IMR-90 (cell line): ENCODE measurements at regions not wholly inside any gene's neighbourhood (a gene's known extent, or its start where the extent isn't known, plus 50 kb on each side); places are given as distances from the start of the nearest gene placed in this dataset.

Experiments used
- ATAC-seq: fragments of 200-7000 bp; cut with Tn5 transposase; 2 replicates; pipeline ENCODE4 v1.9.1; 2020; ENCODE audit warnings: low read depth, mild to moderate bottlenecking, moderate library complexity
- BruUV-seq: library from RNA; stranded (reverse); fragments of 400-500 nt; replicated peaks from 2 replicates; lab custom pipeline; 2021; lab: Mats Ljungman, UMichigan
- CTCF ChIA-PET: fragments of 300-600 bp; formaldehyde crosslinking; extraction: SDS; loops from one replicate; lab custom pipeline; 2021; ENCODE audit warnings: antibody characterized with exemption; lab: Yijun Ruan, JAX
- POLR2A ChIA-PET: fragments of 300-600 bp; sonication (Branson Sonifier 250); formaldehyde crosslinking; loops from one replicate; lab custom pipeline; 2022; ENCODE audit warnings: antibody characterized with exemption; ENCODE audit not compliant: unreplicated experiment; lab: Charles Lee
- DNase-seq: peaks from one replicate; pipeline ENCODE4 v3.0.0; 2013
- H2AFZ ChIP-seq: replicated peaks from 2 replicates; pipeline ENCODE3; 2013; ENCODE audit warnings: low read length, mild to moderate bottlenecking; ENCODE audit not compliant: poor library complexity
- H2AK5ac ChIP-seq: 2 replicates; pipeline ENCODE4 v1.6.1; 2013; ENCODE audit warnings: low read depth, low read length, inconsistent platforms
- H2AK9ac ChIP-seq: replicated peaks from 2 replicates; pipeline ENCODE3; 2013; ENCODE audit warnings: mild to moderate bottlenecking, low read depth, low read length, moderate library complexity; ENCODE audit not compliant: poor library complexity
- H2BK120ac ChIP-seq: 2 replicates; pipeline ENCODE4 v1.6.1; 2013; ENCODE audit warnings: low read depth, low read length, inconsistent platforms
- H2BK15ac ChIP-seq: 3 replicates; pipeline ENCODE4 v1.6.1; 2013; ENCODE audit warnings: low read depth, low read length, inconsistent platforms
- H2BK20ac ChIP-seq: 2 replicates; pipeline ENCODE4 v1.6.1; 2013; ENCODE audit warnings: low read depth, mild to moderate bottlenecking, inconsistent platforms, low read length, moderate library complexity
- H2BK5ac ChIP-seq: 2 replicates; pipeline ENCODE4 v1.6.1; 2013; ENCODE audit warnings: mild to moderate bottlenecking, low read depth, low read length, inconsistent platforms; ENCODE audit not compliant: poor library complexity, severe bottlenecking
- H3K14ac ChIP-seq: replicated peaks from 2 replicates; pipeline ENCODE4 v1.6.1; 2013; ENCODE audit warnings: low read depth, low read length, inconsistent platforms
- H3K18ac ChIP-seq: 2 replicates; pipeline ENCODE4 v1.6.1; 2013; ENCODE audit warnings: low read depth, low read length, control low read depth
- H3K23ac ChIP-seq: 2 replicates; pipeline ENCODE4 v1.6.1; 2013; ENCODE audit warnings: low read depth, low read length, inconsistent platforms
- H3K27ac ChIP-seq: 2 replicates; pipeline ENCODE4 v1.5.1; 2013; ENCODE audit warnings: mild to moderate bottlenecking, control low read depth, low read length; ENCODE audit not compliant: insufficient read depth
- H3K27me3 ChIP-seq: 2 replicates; pipeline ENCODE4 v1.6.1; 2013; ENCODE audit warnings: low read length; ENCODE audit not compliant: control insufficient read depth, insufficient read depth
- H3K36me3 ChIP-seq: 2 replicates; pipeline ENCODE4 v1.6.1; 2013; ENCODE audit warnings: low read length, mixed read lengths; ENCODE audit not compliant: control insufficient read depth, insufficient read depth
- H3K4ac ChIP-seq: 2 replicates; pipeline ENCODE4 v1.6.1; 2013; ENCODE audit warnings: low read depth, low read length, inconsistent platforms
- H3K4me1 ChIP-seq: 2 replicates; pipeline ENCODE4 v1.6.1; 2013; ENCODE audit warnings: low read length, mixed read lengths; ENCODE audit not compliant: control insufficient read depth, insufficient read depth
- H3K4me2 ChIP-seq: 2 replicates; pipeline ENCODE4 v1.6.1; 2013; ENCODE audit warnings: low read depth, mild to moderate bottlenecking, control low read depth, low read length, moderate library complexity
- H3K4me3 ChIP-seq: 2 replicates; pipeline ENCODE4 v1.5.1; 2013; ENCODE audit warnings: low read depth, mild to moderate bottlenecking, control low read depth, low read length, moderate library complexity; ENCODE audit not compliant: insufficient read depth
- H3K56ac ChIP-seq: 2 replicates; pipeline ENCODE4 v1.6.1; 2013; ENCODE audit warnings: low read length, inconsistent platforms; ENCODE audit not compliant: insufficient read depth; ENCODE audit errors: extremely low read depth
- H3K79me1 ChIP-seq, 2 experiments: 2 replicates each; pipeline ENCODE4 v1.6.1; 2013; ENCODE audit warnings: low read length in 2 of 2, inconsistent platforms in 1 of 2, low read depth in 1 of 2
- H3K9ac ChIP-seq: 2 replicates; pipeline ENCODE4 v1.6.1; 2013; ENCODE audit warnings: low read depth, low read length, control low read depth
- H3K9me1 ChIP-seq: 2 replicates; pipeline ENCODE4 v1.6.1; 2013; ENCODE audit warnings: low read length, inconsistent platforms; ENCODE audit not compliant: insufficient read depth
- H3K9me3 ChIP-seq: 2 replicates; pipeline ENCODE4 v1.6.1; 2013; ENCODE audit warnings: low read length; ENCODE audit not compliant: control insufficient read depth, insufficient read depth
- H4K20me1 ChIP-seq: 2 replicates; pipeline ENCODE4 v1.6.1; 2013; ENCODE audit warnings: low read length, inconsistent platforms; ENCODE audit not compliant: insufficient read depth
- H4K5ac ChIP-seq: 2 replicates; pipeline ENCODE4 v1.6.1; 2013; ENCODE audit warnings: mild to moderate bottlenecking, low read depth, low read length, control low read depth
- H4K8ac ChIP-seq, 2 experiments: 2 replicates each; pipeline ENCODE4 v1.6.1; 2013; ENCODE audit warnings: low read depth in 2 of 2, low read length in 2 of 2, control low read depth in 1 of 2, inconsistent platforms in 1 of 2
- H4K91ac ChIP-seq: 2 replicates; pipeline ENCODE4 v1.6.1; 2013; ENCODE audit warnings: low read depth, low read length, inconsistent platforms; ENCODE audit not compliant: insufficient read depth
- CEBPB ChIP-seq: IDR thresholded peaks from 2 replicates; pipeline ENCODE4 v1.6.1; 2012; ENCODE audit warnings: low read depth, low read length, improper control_type of control experiment
- POLR2A ChIP-seq: IDR thresholded peaks from 2 replicates; pipeline ENCODE4 v1.6.1; 2012; ENCODE audit warnings: mild to moderate bottlenecking, low read depth, low read length
- WGBS, 2 experiments: methylation state at CpG; one replicate each; pipeline versions ENCODE4 v1.1.5 to v1.1.7; 2013; ENCODE audit warnings: missing lambda C conversion rate in 2 of 2; ENCODE audit not compliant: insufficient read length in 1 of 2; ENCODE audit errors: extremely low coverage in 2 of 2; 5-methylcytosine and 5-hydroxymethylcytosine counted together
- dilution Hi-C: fragments of 300-500 bp; cut with HindIII; formaldehyde crosslinking; loops from one replicate; pipeline ENCODE4 v1.14.3; 2018; ENCODE audit warnings: low sequenced_read_pairs; ENCODE audit not compliant: unreplicated experiment
- in situ Hi-C: fragments of 300-500 bp; cut with MboI; formaldehyde crosslinking; loops from 3 replicates; pipeline ENCODE4 v1.14.3; 2019; ENCODE audit warnings: low sequenced_read_pairs, inconsistent platforms, mixed read lengths
- intact Hi-C: fragments of 100-400 bp; cut with micrococcal nuclease; formaldehyde crosslinking; loops from 2 replicates; pipeline ENCODE4 v1.10.0; 2022

- Histone ChIP-seq H4K91ac (no peak overlapping the region), H3K9me3 (peaks cover 4% of the 10 kb centered on the region), H3K79me1 (no peaks in the 10 kb centered on the region), H2BK15ac (no peak overlapping the region), H4K8ac (no peak overlapping the region), H3K4me1 (no peaks in the 10 kb centered on the region), H2AK9ac (no peak overlapping the region), H3K36me3 (no peaks in the 10 kb centered on the region), H3K23ac (no peak overlapping the region), H3K27ac (no peak overlapping the region), H3K9me1 (no peaks in the 10 kb centered on the region), H3K4me3 (no peak overlapping the region), H3K18ac (no peak overlapping the region), H3K14ac (no peak overlapping the region), H2BK120ac (no peak overlapping the region), H4K20me1 (no peaks in the 10 kb centered on the region), H2AK5ac (no peak overlapping the region), H2BK20ac (no peak overlapping the region), H4K5ac (no peak overlapping the region), H3K4me2 (no peak overlapping the region), H3K56ac (no peak overlapping the region), H3K9ac (no peak overlapping the region), H2AFZ (no peak overlapping the region), H2BK5ac (no peak overlapping the region), H3K27me3 (peaks cover 2% of the 10 kb centered on the region; the same call in 1 of the 2 replicates), H3K4ac (no peak overlapping the region)
- TF ChIP-seq CEBPB = 0 out of 2 replicates have a peak, but pooled peaks have one; percentile 38
- TF ChIP-seq POLR2A = no peak
- dilution Hi-C loops = no loop called here
- ChIA-PET POLR2A (no interaction called here), CTCF (interaction anchor here (0.6 kb wide), 1 partner anchor 185 kb away, joined by 3 read pairs; no protein-coding TSS in a partner anchor)
- ATAC-seq (no peak), DNase-seq (no peak)
- WGBS, 2 experiments = no CpG with 5 or more reads among the region's 6 CpGs
- in situ Hi-C loops = no loop called here
- intact Hi-C loops = no loop called here
- BruUV-seq = no TSS peak
Measured at GRCh38 chr5:179431221-179431824, 86.1 kb upstream of the ADAMTS2 start.
